Muscle of leg (tissue), 3 donors: ENCODE measurements at regions not wholly inside any gene's neighbourhood (a gene's known extent, or its start where the extent isn't known, plus 50 kb on each side); places are given as distances from the start of the nearest gene placed in this dataset.

ENCODE experiments used
- DNase-seq: peaks from one replicate; pipeline ENCODE4 v3.0.0; 2013
- H3K27ac ChIP-seq: one replicate; pipeline ENCODE4 v1.5.1; 2013; ENCODE audit warnings: mild to moderate bottlenecking, low read length, control low read depth
- H3K27me3 ChIP-seq: one replicate; pipeline ENCODE4 v1.6.1; 2013; ENCODE audit warnings: low read length; ENCODE audit not compliant: control insufficient read depth, insufficient read depth
- H3K36me3 ChIP-seq: one replicate; pipeline ENCODE4 v1.6.1; 2013; ENCODE audit warnings: low read length; ENCODE audit not compliant: control insufficient read depth, insufficient read depth
- H3K4me1 ChIP-seq: one replicate; pipeline ENCODE4 v1.6.1; 2013; ENCODE audit warnings: low read length; ENCODE audit not compliant: control insufficient read depth, insufficient read depth
- H3K4me3 ChIP-seq: one replicate; pipeline ENCODE4 v1.5.1; 2013; ENCODE audit warnings: low read length, control low read depth
- H3K9me3 ChIP-seq: replicated peaks from 2 replicates; pipeline ENCODE4 v1.6.1; 2013; ENCODE audit warnings: low read depth, low read length; ENCODE audit not compliant: control insufficient read depth
- WGBS: methylation state at CpG from one replicate; pipeline ENCODE4 v1.1.5; 2013; ENCODE audit warnings: missing lambda C conversion rate; ENCODE audit not compliant: insufficient coverage; 5-methylcytosine and 5-hydroxymethylcytosine counted together

GRCh38 chr2:16075045-16076012 lies 135.0 kb downstream of the MYCN start:
- H3K36me3 ChIP-seq, result no peaks in the 10 kb centered on the region
- H3K4me1 ChIP-seq, result no peaks in the 10 kb centered on the region
- no peaks in the 10 kb centered on the region for H3K9me3 ChIP-seq
- H3K4me3 ChIP-seq, result no peak overlapping the region
- no CpG with 5 or more reads among the region's 9 CpGs for WGBS
- no peaks in the 10 kb centered on the region for H3K27me3 ChIP-seq
- no peak for DNase-seq
- H3K27ac ChIP-seq, result no peak overlapping the region

DNA sequence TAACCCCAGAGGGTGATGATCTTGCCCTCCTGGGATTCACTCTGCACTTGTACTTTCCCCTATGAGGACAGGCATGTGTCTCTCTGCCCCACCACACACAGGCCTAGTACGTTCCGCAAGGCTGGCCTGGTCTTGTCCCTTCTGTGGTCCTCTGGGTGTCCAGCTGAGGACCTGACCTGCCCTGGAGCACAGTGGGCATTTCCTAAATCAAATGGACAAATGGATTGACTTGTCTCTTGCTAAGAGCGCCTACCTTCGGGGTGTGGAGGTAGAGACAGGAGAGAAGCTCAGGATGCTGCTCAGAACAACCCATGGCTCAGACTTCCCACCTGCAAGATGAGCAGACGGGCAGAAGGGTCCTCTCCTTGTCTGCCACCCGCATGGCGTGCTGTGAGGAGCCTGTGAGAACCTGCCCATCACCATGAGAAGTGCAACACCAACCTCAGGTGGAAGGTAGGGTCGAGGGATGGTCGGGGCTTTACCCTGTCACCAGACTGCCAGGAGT lies 133.6 kb downstream of the MYCN start:
- no peak for DNase-seq
- 98% methylated on average over 6 of the region's 9 CpGs for WGBS
- no peaks in the 10 kb centered on the region for H3K9me3 ChIP-seq
- H3K27me3 ChIP-seq, result no peaks in the 10 kb centered on the region
- H3K36me3 ChIP-seq, result no peaks in the 10 kb centered on the region
- no peaks in the 10 kb centered on the region for H3K4me1 ChIP-seq
- no peak overlapping the region for H3K4me3 ChIP-seq
- no peak overlapping the region for H3K27ac ChIP-seq

GRCh38 chr2:16073471-16073870 lies 133.1 kb downstream of the MYCN start:
- H3K36me3 ChIP-seq, result no peaks in the 10 kb centered on the region
- H3K9me3 ChIP-seq, result no peaks in the 10 kb centered on the region
- no peak overlapping the region for H3K27ac ChIP-seq
- no peak for DNase-seq
- no peak overlapping the region for H3K4me3 ChIP-seq
- 85% methylated on average over 3 of the region's 4 CpGs for WGBS
- no peaks in the 10 kb centered on the region for H3K27me3 ChIP-seq
- H3K4me1 ChIP-seq, result no peaks in the 10 kb centered on the region

DNA sequence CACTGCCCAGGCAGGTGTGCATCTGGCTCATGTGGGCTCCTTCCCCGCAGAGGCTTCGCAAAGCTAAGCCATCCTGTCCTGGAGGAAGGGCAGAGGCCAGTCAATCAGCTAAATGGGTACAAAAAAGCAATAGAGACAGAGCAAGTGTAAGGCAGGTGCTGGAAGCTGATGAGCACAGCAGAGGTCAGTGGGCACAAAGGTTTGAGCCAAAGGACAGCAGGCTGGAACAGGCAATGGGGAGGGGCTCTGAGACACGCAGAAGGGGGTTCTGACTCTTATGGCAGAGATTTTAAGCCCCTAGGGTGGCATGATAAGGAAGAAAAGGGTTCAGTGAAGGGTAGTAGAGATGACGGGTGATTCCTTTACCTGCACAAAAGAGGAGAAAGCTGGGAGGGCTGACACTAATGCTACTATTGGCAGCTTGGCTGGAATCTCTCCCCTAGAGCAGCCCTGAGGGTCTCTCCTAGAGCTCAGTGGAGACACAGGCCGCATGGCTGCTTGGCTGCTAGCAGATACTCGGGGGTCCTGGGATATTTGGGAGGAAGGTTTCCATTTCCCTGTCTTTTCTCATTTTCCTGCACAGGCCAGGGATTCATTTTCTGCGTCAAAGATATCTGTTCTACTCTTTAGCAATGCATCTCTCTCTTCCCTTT lies 132.4 kb downstream of the MYCN start:
- Histone ChIP-seq H3K9me3 (no peaks in the 10 kb centered on the region), H3K27me3 (no peaks in the 10 kb centered on the region), H3K27ac (no peak overlapping the region), H3K4me3 (no peak overlapping the region), H3K4me1 (no peaks in the 10 kb centered on the region), H3K36me3 (no peaks in the 10 kb centered on the region)
- 82% methylated on average over 4 of the region's 7 CpGs for WGBS
- no peak for DNase-seq

GRCh38 chr2:16071865-16072637 lies 131.7 kb downstream of the MYCN start:
- Histone ChIP-seq H3K27me3 (no peaks in the 10 kb centered on the region), H3K4me1 (no peaks in the 10 kb centered on the region), H3K9me3 (no peaks in the 10 kb centered on the region), H3K4me3 (no peak overlapping the region), H3K36me3 (no peaks in the 10 kb centered on the region), H3K27ac (no peak overlapping the region)
- 81% methylated on average over 10 of the region's 13 CpGs for WGBS
- DNase-seq, result peak; percentile 14

DNA sequence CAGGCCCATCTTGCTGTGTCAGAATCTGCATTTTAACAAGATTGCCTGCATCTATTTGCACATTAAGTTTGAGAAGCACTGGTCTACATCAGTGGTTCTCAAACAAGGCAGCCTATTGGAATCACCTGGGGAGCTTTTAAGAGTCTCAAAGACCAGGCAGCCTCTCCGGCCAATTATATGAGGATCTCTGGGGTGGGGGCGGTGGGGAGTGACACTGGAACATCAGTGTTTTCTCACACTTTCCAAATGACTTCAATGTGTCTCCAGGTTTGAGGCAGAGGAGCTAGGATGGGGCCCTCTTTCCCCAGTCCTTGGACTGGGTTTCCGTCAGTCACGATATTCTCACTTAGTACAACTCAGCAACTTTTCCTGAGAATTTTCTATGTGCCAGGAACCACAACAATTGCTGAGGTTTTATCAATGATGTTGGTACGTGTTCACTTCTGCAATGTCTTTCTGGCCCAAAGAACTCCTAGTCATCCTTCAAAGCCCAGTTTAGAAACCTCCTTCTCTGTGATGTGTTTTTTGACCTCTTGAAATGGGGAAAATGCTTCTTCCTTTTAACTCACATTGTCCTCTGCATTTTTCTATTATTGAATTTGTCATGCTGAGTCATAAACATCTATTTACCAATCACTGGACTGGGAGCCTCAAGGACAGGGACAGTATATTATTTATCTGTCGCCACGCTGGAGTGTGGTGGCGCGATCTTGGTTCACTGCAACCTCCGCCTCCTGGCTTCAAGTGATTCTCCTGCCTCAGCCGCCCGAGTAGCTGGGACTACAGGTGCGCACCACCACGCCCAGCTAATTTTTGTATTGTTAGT lies 130.9 kb downstream of the MYCN start:
- Histone ChIP-seq H3K27me3 (no peaks in the 10 kb centered on the region), H3K36me3 (no peaks in the 10 kb centered on the region), H3K4me1 (no peaks in the 10 kb centered on the region), H3K4me3 (no peak overlapping the region), H3K27ac (no peak overlapping the region), H3K9me3 (no peaks in the 10 kb centered on the region)
- DNase-seq, result no peak
- 96% methylated on average over 9 of the region's 14 CpGs for WGBS

- no peak for DNase-seq
- no peaks in the 10 kb centered on the region for H3K4me1 ChIP-seq
- 92% methylated on average over 4 of the region's 6 CpGs for WGBS
- no peak overlapping the region for H3K4me3 ChIP-seq
- no peak overlapping the region for H3K27ac ChIP-seq
- no peaks in the 10 kb centered on the region for H3K36me3 ChIP-seq
- no peaks in the 10 kb centered on the region for H3K9me3 ChIP-seq
- H3K27me3 ChIP-seq, result no peaks in the 10 kb centered on the region
Measured at GRCh38 chr2:16070648-16070971, 130.3 kb downstream of the MYCN start.

DNA sequence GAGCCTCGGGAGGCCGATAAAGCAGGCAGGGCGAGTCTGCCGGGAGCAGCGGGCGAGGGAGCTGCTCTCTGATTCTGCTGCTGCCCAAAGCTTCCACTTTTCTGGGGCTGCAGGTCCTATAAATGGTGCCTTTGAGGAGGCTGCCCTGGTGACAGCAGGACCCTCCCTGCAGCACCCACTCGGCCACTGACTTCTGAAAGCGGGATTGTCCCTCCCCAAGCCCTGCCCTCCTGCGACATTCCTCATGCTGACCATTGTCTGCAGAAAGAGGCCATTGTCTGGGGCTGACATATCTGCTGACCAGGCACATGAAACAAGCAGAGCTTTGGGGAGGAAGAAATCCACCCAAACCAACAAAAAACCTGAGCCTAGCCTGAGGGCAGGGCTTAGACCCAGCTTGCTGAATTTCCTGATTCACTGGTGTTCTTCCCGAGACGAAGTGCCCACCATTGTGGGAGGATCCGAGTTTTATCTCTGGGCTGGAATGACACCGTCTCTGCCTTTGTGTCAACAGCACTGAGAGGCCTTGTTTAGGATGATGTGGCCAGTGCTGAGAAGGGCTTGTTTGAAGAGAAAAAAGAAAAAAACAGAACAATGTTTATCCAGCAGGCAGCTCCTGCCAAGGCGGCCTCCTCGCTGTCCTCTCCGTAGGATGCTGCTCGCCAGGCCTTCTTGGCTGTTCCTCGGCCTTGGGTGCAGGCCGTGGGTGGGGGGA lies 129.7 kb downstream of the MYCN start:
- Histone ChIP-seq H3K4me1 (no peaks in the 10 kb centered on the region), H3K9me3 (no peaks in the 10 kb centered on the region), H3K27ac (no peak overlapping the region), H3K36me3 (no peaks in the 10 kb centered on the region), H3K4me3 (no peak overlapping the region), H3K27me3 (no peaks in the 10 kb centered on the region)
- 53% methylated on average over 17 of the region's 19 CpGs for WGBS
- peak; percentile 8 for DNase-seq

DNA sequence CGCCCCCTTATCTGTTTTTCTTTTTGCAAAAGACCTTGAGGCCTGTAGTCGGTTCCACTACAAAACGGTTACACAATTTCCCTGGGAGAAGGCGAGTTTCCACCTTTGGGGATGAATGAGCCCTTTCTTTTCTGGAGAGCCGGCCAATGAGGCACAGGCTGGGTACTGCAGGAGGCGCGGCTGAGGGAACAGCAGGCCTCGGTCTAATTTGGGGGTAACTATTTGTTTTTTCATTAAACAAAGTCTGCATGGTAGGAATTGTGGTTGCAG lies 129.2 kb downstream of the MYCN start:
- Histone ChIP-seq H3K27me3 (no peaks in the 10 kb centered on the region), H3K4me3 (no peak overlapping the region), H3K36me3 (no peaks in the 10 kb centered on the region), H3K9me3 (no peaks in the 10 kb centered on the region), H3K4me1 (no peaks in the 10 kb centered on the region), H3K27ac (no peak overlapping the region)
- WGBS, result 64% methylated on average over 3 of the region's 8 CpGs
- no peak for DNase-seq
